Psoas muscle (tissue), 7 donors: ENCODE measurements at regions not wholly inside any gene's neighbourhood (a gene's known extent, or its start where the extent isn't known, plus 50 kb on each side); places are given as distances from the start of the nearest gene placed in this dataset.
"Not testable (repeated sequence)": the region's sequence is repeated elsewhere in the genome, so short reads cannot be mapped to it uniquely, and the experiment has no call there.

Experiments
- ATAC-seq, 4 donors: fragments of 200-7000 bp; cut with Tn5 transposase; one replicate each; pipeline ENCODE4 v1.9.1; 2020; ENCODE audit warnings: moderate library complexity in 3 of 4, mild to moderate bottlenecking in 2 of 4
- DNase-seq, 2 donors: peaks; one replicate each; pipeline ENCODE4 v3.0.0-alpha.2; 2020
- H3K27ac ChIP-seq: fragments of 200-600 bp; one replicate; pipeline ENCODE4 v1.8.0; 2022
- H3K27me3 ChIP-seq, 3 donors: fragments of 200-600 bp in 1 of 3; one replicate each; pipeline versions ENCODE4 v1.6.1 to v1.8.0; 2013 to 2022; ENCODE audit warnings: low read length in 2 of 3, mild to moderate bottlenecking in 2 of 3, moderate library complexity in 1 of 3; ENCODE audit not compliant: insufficient read depth in 3 of 3
- H3K36me3 ChIP-seq, 2 donors: fragments of 200-600 bp in 1 of 2; one replicate each; pipeline versions ENCODE4 v1.6.1 to v1.8.0; 2013 to 2022; ENCODE audit warnings: low read depth in 1 of 2, mild to moderate bottlenecking in 1 of 2, moderate library complexity in 1 of 2; ENCODE audit not compliant: insufficient read depth in 1 of 2
- H3K4me1 ChIP-seq: fragments of 200-600 bp; one replicate; pipeline ENCODE4 v1.8.0; 2022
- H3K4me3 ChIP-seq: fragments of 200-600 bp; one replicate; pipeline ENCODE4 v1.8.0; 2022; ENCODE audit warnings: mild to moderate bottlenecking
- H3K9me3 ChIP-seq: fragments of 200-600 bp; one replicate; pipeline ENCODE4 v1.8.0; 2022
- WGBS, 3 donors: extraction: QIAGEN DNeasy Blood & Tissue Kit; methylation state at CpG; one replicate each; pipeline versions ENCODE4 v1.1.6 to v1.1.7; 2013; 5-methylcytosine and 5-hydroxymethylcytosine counted together
- intact Hi-C, 2 donors: fragments of 100-400 bp; cut with DNase I; formaldehyde crosslinking; loops; one replicate each; pipeline versions ENCODE4 v1.11.0 to v1.14.2; 2022
- TF ChIP-seq, protein P1 (sequence below): fragments of 200-600 bp; IDR thresholded peaks from one replicate; pipeline ENCODE4 v1.8.0; 2022; ENCODE audit warnings: antibody characterized with exemption
- donor health status: healthy with polysubstance abuse.
- donor health status: DM: no; HTN: no; CAD: no; lungs with moderate emphysema.
- donor health status: Bipolar disorder and iron deficiency.
- donor health status: healthy.
- donor health status: DM: yes; HTN: yes; CAD: no.
- donor health status: DM: no; HTN: no; CAD: no.
- donor health status: DM: yes; HTN: yes; CAD: no.

DNA sequence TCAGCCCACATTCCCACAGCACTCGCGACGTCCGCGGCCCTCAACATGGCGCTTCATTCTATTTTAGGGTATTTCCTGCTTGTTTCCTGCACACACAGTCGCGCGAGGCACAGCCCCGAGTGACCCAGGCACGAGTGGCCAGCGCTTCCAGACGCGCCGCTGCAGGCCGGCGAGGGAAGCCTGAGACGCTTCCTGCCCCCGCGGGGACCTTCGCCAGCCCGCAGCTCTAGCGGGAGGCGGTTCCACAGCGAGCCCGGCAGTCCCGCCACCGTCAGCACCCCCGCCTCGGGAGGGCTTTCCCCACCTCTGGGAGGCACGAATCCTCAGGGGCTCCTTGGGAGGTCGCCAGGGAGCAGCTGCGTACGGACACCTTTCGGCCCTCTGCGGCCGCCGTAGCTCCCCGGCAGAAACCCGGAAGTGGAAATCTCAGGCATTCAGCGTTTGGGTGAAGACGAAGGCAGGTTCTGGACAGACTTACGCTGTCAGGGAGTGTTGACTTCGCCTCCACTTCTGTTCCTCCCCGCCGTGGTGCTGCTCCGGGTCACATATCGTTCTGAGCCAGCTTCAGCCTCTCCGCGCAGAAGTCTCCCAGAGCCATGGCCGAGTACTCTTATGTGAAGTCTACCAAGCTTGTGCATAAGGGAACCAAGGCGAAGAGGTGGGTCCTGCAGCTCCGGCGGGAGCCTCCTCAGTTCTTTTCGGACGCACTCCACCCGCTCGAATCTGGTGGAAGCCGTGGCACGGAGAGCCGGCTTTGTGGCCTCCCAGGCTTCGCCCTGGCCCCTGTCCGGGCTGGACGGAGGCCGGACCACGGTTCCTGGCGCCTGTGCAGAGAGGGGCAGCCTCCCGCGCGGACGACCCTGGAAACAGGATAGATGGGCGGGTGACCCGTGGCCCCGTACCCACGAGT is 2925.9 kb upstream of the OR11H1 start:
- TF ChIP-seq, protein P1, sequence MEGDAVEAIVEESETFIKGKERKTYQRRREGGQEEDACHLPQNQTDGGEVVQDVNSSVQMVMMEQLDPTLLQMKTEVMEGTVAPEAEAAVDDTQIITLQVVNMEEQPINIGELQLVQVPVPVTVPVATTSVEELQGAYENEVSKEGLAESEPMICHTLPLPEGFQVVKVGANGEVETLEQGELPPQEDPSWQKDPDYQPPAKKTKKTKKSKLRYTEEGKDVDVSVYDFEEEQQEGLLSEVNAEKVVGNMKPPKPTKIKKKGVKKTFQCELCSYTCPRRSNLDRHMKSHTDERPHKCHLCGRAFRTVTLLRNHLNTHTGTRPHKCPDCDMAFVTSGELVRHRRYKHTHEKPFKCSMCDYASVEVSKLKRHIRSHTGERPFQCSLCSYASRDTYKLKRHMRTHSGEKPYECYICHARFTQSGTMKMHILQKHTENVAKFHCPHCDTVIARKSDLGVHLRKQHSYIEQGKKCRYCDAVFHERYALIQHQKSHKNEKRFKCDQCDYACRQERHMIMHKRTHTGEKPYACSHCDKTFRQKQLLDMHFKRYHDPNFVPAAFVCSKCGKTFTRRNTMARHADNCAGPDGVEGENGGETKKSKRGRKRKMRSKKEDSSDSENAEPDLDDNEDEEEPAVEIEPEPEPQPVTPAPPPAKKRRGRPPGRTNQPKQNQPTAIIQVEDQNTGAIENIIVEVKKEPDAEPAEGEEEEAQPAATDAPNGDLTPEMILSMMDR = no peak
- no peaks in the 10 kb centered on the region for H3K4me1 ChIP-seq
- no peaks in the 10 kb centered on the region for H3K36me3 ChIP-seq
- DNase-seq (peak in 1 of 2 donors; percentile 55), ATAC-seq (no peak)
- no peak overlapping the region for H3K27ac ChIP-seq
- peaks cover 9% of the 10 kb centered on the region for H3K9me3 ChIP-seq
- 56 to 60% (median 56%) methylated on average over 75 of the region's 75 CpGs for WGBS, 3 donors
- intact Hi-C loops = no loop called here
- H3K27me3 ChIP-seq = no peaks in the 10 kb centered on the region
- peak overlapping the region; percentile 41 for H3K4me3 ChIP-seq

DNA sequence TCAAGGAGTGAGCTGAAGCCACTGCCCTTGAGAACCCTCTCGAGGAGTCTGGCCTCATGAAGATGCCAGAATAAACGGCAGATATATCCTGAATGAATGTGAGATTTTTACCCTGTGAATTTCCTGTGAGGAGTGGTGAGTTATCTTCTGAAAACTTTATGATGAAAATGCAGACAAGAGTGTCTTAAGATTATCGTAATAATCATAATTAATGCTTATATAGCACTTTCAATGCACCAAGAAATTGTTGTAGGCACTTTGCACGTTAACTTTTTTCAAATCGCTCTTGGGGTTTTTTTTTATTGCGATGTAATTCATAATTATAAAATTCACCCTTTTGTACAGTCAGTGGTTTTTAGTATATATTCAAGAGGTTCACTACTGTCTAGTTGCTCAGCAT is 2924.6 kb upstream of the OR11H1 start:
- H3K36me3 ChIP-seq, ATAC-seq, H3K27me3 ChIP-seq, H3K27ac ChIP-seq, DNase-seq, intact Hi-C loops, H3K9me3 ChIP-seq, H3K4me3 ChIP-seq, H3K4me1 ChIP-seq: not testable (repeated sequence)
- WGBS, 3 donors = 65 to 72% (median 65%) methylated on average over 6 of the region's 6 CpGs

DNA sequence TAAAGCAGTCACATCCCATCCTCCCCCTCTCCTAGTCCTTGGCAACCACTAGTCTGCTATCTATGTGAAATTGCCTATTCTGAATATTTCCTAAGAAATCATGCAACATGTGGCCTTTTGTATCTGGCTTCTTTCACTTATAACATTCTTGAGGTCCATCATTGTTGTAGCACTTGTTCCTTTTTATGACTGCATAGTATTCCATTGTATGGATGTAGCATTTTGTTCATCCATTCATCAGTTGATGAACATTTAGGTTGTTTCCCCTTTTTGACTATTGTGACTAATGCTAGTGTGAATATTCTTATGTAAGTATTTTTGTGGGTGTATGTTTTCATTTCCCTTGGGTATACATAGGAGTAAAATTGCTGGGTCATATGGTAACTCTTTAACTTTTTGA is 2924.2 kb upstream of the OR11H1 start:
- ATAC-seq, DNase-seq, H3K36me3 ChIP-seq, H3K27me3 ChIP-seq, H3K27ac ChIP-seq, intact Hi-C loops, H3K4me1 ChIP-seq, H3K4me3 ChIP-seq, H3K9me3 ChIP-seq: not testable (repeated sequence)

DNA sequence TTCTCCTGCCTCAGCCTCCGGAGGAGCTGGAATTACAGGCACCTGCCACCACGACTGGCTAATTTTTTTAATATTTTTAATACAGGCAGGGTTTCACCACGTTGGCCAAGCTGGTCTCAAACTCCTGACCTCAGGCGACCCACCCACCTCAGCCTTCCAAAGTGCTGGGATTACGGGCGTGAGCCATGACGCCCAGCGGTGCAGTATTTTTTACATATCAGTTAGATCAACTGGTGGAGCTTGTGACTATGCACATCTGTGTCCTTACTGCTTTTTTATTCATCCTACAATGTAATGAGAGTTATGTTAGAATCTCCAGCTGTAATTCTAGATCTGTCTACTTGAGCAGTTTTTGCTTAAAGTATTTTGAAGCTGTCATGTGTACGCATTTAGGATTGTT is 2919.5 kb upstream of the OR11H1 start:
- H3K4me3 ChIP-seq, H3K27me3 ChIP-seq, H3K4me1 ChIP-seq, intact Hi-C loops, DNase-seq, H3K27ac ChIP-seq, H3K9me3 ChIP-seq, H3K36me3 ChIP-seq, ATAC-seq: not testable (repeated sequence)
- WGBS, 3 donors = 58 to 67% (median 65%) methylated on average over 8 of the region's 9 CpGs

DNA sequence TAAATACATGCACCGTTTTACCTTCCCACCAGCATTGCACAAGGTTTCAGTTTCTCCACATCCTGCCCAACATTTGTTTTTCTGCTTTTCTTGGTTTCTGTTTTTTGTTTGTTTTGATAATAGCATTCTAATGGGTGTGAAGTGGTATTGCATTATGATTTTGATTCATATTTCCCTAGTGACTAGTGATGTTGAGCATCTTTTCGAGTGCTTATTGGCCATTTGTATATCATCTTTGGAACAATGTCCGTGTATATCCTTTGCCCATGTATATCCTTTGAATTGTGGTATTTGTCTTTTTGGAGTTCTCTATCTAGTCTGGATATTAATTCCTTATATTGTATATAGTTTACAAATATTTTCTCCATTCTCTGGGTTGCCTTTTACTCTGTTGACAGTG is 2914.8 kb upstream of the OR11H1 start:
- intact Hi-C loops = no loop called here
- Histone ChIP-seq H3K4me3 (no peak overlapping the region), H3K27ac (no peak overlapping the region), H3K36me3 (no peaks in the 10 kb centered on the region), H3K9me3 (peaks cover 5% of the 10 kb centered on the region), H3K4me1 (no peaks in the 10 kb centered on the region), H3K27me3 (no peaks in the 10 kb centered on the region)
- DNase-seq = no peak
- ATAC-seq = no peak
- TF ChIP-seq, protein P1 = no peak
- WGBS, 3 donors = 61 to 62% (median 62%) methylated on average over 3 of the region's 3 CpGs

DNA sequence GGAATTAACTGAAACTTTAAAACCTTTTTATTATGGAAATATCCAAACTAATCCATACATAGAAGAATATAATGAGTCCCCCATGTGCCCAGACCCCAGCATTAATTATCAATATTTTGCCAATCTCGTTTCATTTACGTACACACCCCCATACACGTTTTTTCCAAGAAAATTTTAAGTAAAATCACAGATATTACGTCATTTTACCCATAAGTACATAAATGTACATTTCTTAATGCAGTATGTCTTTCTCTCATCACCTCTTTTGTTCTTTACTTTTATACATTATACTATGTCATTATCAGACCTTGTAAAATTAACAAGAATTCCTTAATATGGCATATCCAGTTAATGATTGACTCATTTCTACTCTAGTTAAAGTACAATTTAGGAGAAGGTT is 2914.1 kb upstream of the OR11H1 start:
- H3K4me1 ChIP-seq, DNase-seq, H3K4me3 ChIP-seq, intact Hi-C loops, ATAC-seq, H3K9me3 ChIP-seq, H3K36me3 ChIP-seq, H3K27ac ChIP-seq, H3K27me3 ChIP-seq: not testable (repeated sequence)
- WGBS, 3 donors = 27 to 33% (median 32%) methylated on average over 4 of the region's 4 CpGs

DNA sequence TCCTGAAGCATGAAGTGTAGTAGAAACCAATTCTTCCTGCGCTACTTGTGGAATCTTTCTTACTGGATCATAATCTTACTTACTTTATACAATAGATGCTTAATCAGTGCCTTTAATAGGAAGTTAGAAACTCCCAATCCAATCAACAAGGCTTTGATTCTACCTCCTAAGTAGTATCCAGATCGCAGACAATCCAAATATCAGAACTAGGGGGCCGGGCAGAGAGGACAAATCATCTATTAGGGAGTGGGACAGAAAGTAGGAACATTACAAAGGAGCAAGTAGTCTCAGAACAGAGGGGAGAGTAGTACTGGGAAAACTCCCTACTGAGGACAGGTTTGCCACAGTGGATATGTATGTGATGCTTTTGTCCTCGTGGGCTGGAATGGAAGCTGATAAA is 2901.1 kb upstream of the OR11H1 start:
- intact Hi-C loops, H3K27ac ChIP-seq, H3K36me3 ChIP-seq, H3K4me1 ChIP-seq, DNase-seq, ATAC-seq, H3K9me3 ChIP-seq, H3K4me3 ChIP-seq, H3K27me3 ChIP-seq: not testable (repeated sequence)
- WGBS, 3 donors = 48 to 53% (median 49%) methylated on average over 4 of the region's 4 CpGs

DNA sequence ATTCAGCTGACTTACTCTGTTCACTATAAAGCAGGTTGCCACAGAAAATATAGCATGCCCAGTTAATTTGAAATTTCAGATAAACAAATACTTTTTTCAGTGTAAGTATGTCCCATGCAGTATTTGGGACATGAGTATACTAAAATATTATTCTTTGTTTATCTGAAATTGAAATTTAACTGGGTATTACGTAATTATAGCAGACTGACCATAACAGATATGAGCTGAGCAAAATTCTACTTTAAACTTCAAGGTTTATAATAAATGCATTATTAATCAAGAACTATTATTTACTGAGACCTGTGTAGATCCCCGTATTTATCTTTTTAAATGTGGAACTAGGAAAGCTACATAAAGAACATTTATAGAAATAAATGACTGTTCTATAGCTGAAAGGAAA is 2898.2 kb upstream of the OR11H1 start:
- H3K9me3 ChIP-seq, ATAC-seq, H3K4me3 ChIP-seq, H3K27ac ChIP-seq, intact Hi-C loops, H3K4me1 ChIP-seq, H3K36me3 ChIP-seq, H3K27me3 ChIP-seq, DNase-seq: not testable (repeated sequence)
- 41 to 54% (median 45%) methylated on average over 2 of the region's 2 CpGs for WGBS, 3 donors

DNA sequence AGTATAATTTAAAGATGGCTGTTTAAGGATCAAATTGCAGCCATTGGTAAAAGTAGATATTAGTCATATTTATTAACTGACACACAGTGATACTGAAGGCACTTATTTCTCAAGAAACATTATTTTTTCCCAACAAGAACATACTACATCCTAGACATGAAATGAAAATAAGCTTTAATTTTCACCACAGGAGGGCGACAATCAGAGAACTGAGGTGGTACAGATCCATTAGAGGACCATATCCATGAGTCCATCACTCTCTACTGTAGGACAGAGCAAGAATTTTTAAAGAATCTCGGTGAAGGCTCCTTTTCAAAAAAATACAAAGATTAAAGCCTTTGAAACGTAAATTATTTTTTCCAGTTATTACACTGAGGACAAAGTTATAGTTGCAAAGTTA is 2897.0 kb upstream of the OR11H1 start:
- WGBS, 3 donors = 26 to 27% (median 26%) methylated on average over 3 of the region's 3 CpGs
- H3K4me3 ChIP-seq, H3K27me3 ChIP-seq, intact Hi-C loops, H3K36me3 ChIP-seq, H3K9me3 ChIP-seq, DNase-seq, H3K4me1 ChIP-seq, ATAC-seq, H3K27ac ChIP-seq: not testable (repeated sequence)
